Caco-2 (cell line): ENCODE measurements at regions not wholly inside any gene's neighbourhood (a gene's known extent, or its start where the extent isn't known, plus 50 kb on each side); places are given as distances from the start of the nearest gene placed in this dataset.

Experiments used
- BruUV-seq: library from RNA; stranded (reverse); fragments of 400-500 nt; replicated peaks from 2 replicates; lab custom pipeline; 2021; lab: Mats Ljungman, UMichigan
- CTCF ChIA-PET: fragments of 300-600 bp; sonication (Branson Sonifier 250); formaldehyde crosslinking; loops from one replicate; lab custom pipeline; 2022; ENCODE audit warnings: antibody characterized with exemption; lab: Charles Lee
- POLR2A ChIA-PET: fragments of 300-600 bp; sonication (Branson Sonifier 250); formaldehyde crosslinking; loops from one replicate; lab custom pipeline; 2022; ENCODE audit warnings: antibody characterized with exemption; lab: Charles Lee
- DNase-seq, 2 experiments: peaks; one replicate each; pipeline versions ENCODE4 v3.0.0 to v3.0.0-alpha.2; 2020 to 2022
- H3K27me3 ChIP-seq: replicated peaks from 2 replicates; pipeline ENCODE4 v1.6.0; 2011; ENCODE audit warnings: low read length; ENCODE audit not compliant: control insufficient read depth, insufficient read depth
- H3K36me3 ChIP-seq: 2 replicates; pipeline ENCODE4 v1.5.1; 2011; ENCODE audit warnings: low read length; ENCODE audit not compliant: control insufficient read depth, insufficient read depth
- H3K4me1 ChIP-seq: fragments of 250-450 bp; sonication (Bioruptor Pico); 2 replicates; pipeline ENCODE4 v1.5.1; 2020; ENCODE audit warnings: mild to moderate bottlenecking
- H3K4me3 ChIP-seq: 2 replicates; pipeline ENCODE4 v1.5.1; 2011; ENCODE audit warnings: low read depth, mild to moderate bottlenecking, control low read depth, low read length
- H3K9me3 ChIP-seq: fragments of 250-450 bp; sonication (Bioruptor Pico); 2 replicates; pipeline ENCODE4 v1.5.1; 2020; ENCODE audit warnings: mild to moderate bottlenecking, moderate library complexity
- H3K27ac Mint-ChIP-seq: one replicate; pipeline ENCODE4 v1.8.0; 2022; ENCODE audit warnings: mixed read lengths; ENCODE audit not compliant: unreplicated experiment
- H3K27me3 Mint-ChIP-seq: one replicate; pipeline ENCODE4 v1.8.0; 2022; ENCODE audit warnings: mixed read lengths; ENCODE audit not compliant: insufficient read depth, unreplicated experiment
- H3K36me3 Mint-ChIP-seq: one replicate; pipeline ENCODE4 v1.8.0; 2022; ENCODE audit warnings: mild to moderate bottlenecking, mixed read lengths; ENCODE audit not compliant: insufficient read depth, unreplicated experiment
- H3K4me1 Mint-ChIP-seq: one replicate; pipeline ENCODE4 v1.8.0; 2022; ENCODE audit warnings: low read depth, mixed read lengths; ENCODE audit not compliant: unreplicated experiment
- H3K4me3 Mint-ChIP-seq: one replicate; pipeline ENCODE4 v1.8.0; 2022; ENCODE audit warnings: mild to moderate bottlenecking, moderate library complexity, mixed read lengths; ENCODE audit not compliant: unreplicated experiment
- H3K9me3 Mint-ChIP-seq: one replicate; pipeline ENCODE4 v1.8.0; 2022; ENCODE audit warnings: mixed read lengths; ENCODE audit not compliant: unreplicated experiment
- intact Hi-C: fragments of 100-400 bp; cut with micrococcal nuclease; formaldehyde crosslinking; loops from one replicate; pipeline ENCODE4 v1.10.0; 2022; ENCODE audit not compliant: unreplicated experiment
- TF ChIP-seq, protein P1 (sequence below), 2 experiments: fragments of 200-600 bp in 1 of 2; IDR thresholded peaks; 1 replicate in 1 of 2; 2 replicates in 1 of 2; pipeline versions ENCODE4 v1.5.1 to v1.8.0; 2011 to 2022; ENCODE audit warnings: antibody characterized with exemption in 1 of 2, control low read depth in 1 of 2, inconsistent platforms in 1 of 2, low read depth in 1 of 2, low read length in 1 of 2, mild to moderate bottlenecking in 1 of 2, moderate library complexity in 1 of 2; ENCODE audit not compliant: insufficient read depth in 1 of 2, severe bottlenecking in 1 of 2, unreplicated experiment in 1 of 2

DNA sequence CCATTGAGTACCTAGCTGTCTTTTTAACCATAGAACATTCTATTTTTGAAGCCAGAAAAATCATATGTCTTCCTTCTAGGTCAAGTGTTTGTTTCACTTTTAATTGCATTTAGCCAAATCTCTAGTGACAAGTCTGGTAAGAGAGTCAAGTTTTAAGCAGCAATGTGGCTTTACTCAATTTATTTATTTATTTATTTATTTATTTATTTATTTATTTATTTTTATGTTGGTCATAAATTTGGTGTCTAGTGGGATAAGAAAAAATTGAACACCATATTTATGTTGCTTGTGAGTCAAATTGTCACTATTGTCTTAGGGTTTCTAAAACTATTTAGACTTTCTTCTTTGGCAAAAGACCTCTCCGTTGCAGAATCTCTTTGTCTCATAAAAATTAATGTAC is 174.5 kb upstream of the BCHE start:
- Mint-ChIP-seq H3K27me3 (no peaks in the 10 kb centered on the region), H3K27ac (no peak overlapping the region), H3K9me3 (no peaks in the 10 kb centered on the region), H3K4me3 (no peak overlapping the region), H3K36me3 (no peaks in the 10 kb centered on the region), H3K4me1 (no peaks in the 10 kb centered on the region)
- TF ChIP-seq, protein P1, sequence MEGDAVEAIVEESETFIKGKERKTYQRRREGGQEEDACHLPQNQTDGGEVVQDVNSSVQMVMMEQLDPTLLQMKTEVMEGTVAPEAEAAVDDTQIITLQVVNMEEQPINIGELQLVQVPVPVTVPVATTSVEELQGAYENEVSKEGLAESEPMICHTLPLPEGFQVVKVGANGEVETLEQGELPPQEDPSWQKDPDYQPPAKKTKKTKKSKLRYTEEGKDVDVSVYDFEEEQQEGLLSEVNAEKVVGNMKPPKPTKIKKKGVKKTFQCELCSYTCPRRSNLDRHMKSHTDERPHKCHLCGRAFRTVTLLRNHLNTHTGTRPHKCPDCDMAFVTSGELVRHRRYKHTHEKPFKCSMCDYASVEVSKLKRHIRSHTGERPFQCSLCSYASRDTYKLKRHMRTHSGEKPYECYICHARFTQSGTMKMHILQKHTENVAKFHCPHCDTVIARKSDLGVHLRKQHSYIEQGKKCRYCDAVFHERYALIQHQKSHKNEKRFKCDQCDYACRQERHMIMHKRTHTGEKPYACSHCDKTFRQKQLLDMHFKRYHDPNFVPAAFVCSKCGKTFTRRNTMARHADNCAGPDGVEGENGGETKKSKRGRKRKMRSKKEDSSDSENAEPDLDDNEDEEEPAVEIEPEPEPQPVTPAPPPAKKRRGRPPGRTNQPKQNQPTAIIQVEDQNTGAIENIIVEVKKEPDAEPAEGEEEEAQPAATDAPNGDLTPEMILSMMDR (IDR thresholded peaks at IDR 0.05; ENCODE audit: insufficient read depth in 1 of 2, low read depth in 1 of 2, low read length in 1 of 2, severe bottlenecking in 1 of 2, unreplicated experiment in 1 of 2), result no peak
- H3K9me3 ChIP-seq, result no peaks in the 10 kb centered on the region
- ChIA-PET POLR2A (no interaction called here), CTCF (no interaction called here)
- intact Hi-C loops, result loop anchor here (5.0 kb wide), 1 partner anchor 1341 kb away; no protein-coding TSS in a partner anchor
- no peak for DNase-seq
- no peaks in the 10 kb centered on the region for H3K36me3 ChIP-seq
- no peak overlapping the region for H3K4me3 ChIP-seq
- BruUV-seq, result no TSS peak
- H3K27me3 ChIP-seq, result no peaks in the 10 kb centered on the region
- H3K4me1 ChIP-seq, result no peaks in the 10 kb centered on the region

DNA sequence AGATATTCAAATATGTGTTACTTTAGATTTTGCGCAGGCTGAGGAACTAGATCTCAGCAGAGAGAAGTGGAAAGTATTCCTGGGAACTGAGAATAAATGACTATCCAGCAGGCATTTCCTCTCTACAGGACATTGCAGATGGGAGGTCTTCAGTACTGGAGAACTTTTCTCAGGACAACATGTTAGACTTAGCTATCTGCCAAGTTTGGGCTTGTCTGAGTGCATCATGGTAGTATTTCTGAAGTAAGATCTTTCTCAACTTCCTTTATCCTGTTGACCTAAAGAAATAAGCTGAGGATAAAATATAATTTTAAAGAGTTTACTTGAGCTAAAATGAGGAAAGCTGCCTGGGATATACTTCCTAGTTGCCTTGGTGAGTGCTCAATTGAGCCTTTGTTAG is 167.9 kb upstream of the BCHE start:
- TF ChIP-seq, protein P1 (IDR thresholded peaks at IDR 0.05; ENCODE audit: insufficient read depth in 1 of 2, low read depth in 1 of 2, low read length in 1 of 2, severe bottlenecking in 1 of 2, unreplicated experiment in 1 of 2), result no peak
- Mint-ChIP-seq H3K27ac (no peak overlapping the region), H3K27me3 (no peaks in the 10 kb centered on the region), H3K9me3 (no peaks in the 10 kb centered on the region), H3K4me1 (no peaks in the 10 kb centered on the region), H3K36me3 (no peaks in the 10 kb centered on the region), H3K4me3 (no peak overlapping the region)
- H3K4me1 ChIP-seq, result no peaks in the 10 kb centered on the region
- no peaks in the 10 kb centered on the region for H3K36me3 ChIP-seq
- H3K9me3 ChIP-seq, result no peaks in the 10 kb centered on the region
- POLR2A ChIA-PET, result no interaction called here
- CTCF ChIA-PET, result no interaction called here
- intact Hi-C loops, result no loop called here
- no peak overlapping the region for H3K4me3 ChIP-seq
- H3K27me3 ChIP-seq, result no peaks in the 10 kb centered on the region
- DNase-seq, result no peak
- BruUV-seq, result no TSS peak

DNA sequence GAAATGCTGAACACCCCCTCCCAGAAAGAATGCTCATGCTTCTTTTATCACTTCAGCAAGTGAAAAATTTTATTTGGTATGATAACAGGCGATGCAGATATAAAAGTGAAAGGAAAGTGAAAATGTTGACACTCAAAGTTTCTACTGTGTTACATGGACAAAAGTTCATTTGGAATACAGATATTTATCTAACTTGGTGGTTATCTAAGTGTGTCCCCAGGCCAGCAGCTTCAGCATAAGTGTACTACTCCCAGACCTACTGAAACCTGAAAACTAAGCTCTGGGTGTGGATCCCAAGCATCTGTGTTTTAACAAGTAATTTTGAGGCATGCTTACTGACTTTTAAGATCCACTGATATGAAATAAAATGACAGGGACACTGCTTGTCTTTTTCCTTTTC is 157.1 kb upstream of the BCHE start:
- H3K4me1 ChIP-seq, result no peaks in the 10 kb centered on the region
- no peak overlapping the region for H3K4me3 Mint-ChIP-seq
- H3K27ac Mint-ChIP-seq, result no peak overlapping the region
- H3K36me3 ChIP-seq, result no peaks in the 10 kb centered on the region
- CTCF ChIA-PET, result no interaction called here
- intact Hi-C loops, result no loop called here
- no peaks in the 10 kb centered on the region for H3K27me3 Mint-ChIP-seq
- POLR2A ChIA-PET, result no interaction called here
- H3K9me3 ChIP-seq, result no peaks in the 10 kb centered on the region
- BruUV-seq, result no TSS peak
- DNase-seq, result no peak
- no peaks in the 10 kb centered on the region for H3K36me3 Mint-ChIP-seq
- no peaks in the 10 kb centered on the region for H3K27me3 ChIP-seq
- no peak overlapping the region for H3K4me3 ChIP-seq
- no peaks in the 10 kb centered on the region for H3K9me3 Mint-ChIP-seq
- no peaks in the 10 kb centered on the region for H3K4me1 Mint-ChIP-seq
- TF ChIP-seq, protein P1 (IDR thresholded peaks at IDR 0.05; ENCODE audit: insufficient read depth in 1 of 2, low read depth in 1 of 2, low read length in 1 of 2, severe bottlenecking in 1 of 2, unreplicated experiment in 1 of 2), result no peak
